Activated naive CD4-positive, alpha-beta T cell treated with anti-CD3 and anti-CD28 coated beads, Interleukin-2, amount 50 U/mL, for 72 hours (primary cell): ENCODE measurements at regions not wholly inside any gene's neighbourhood (a gene's known extent, or its start where the extent isn't known, plus 50 kb on each side); places are given as distances from the start of the nearest gene placed in this dataset.

ENCODE experiments used
- ATAC-seq, 2 donors: fragments of 150-1000 bp; cut with Tn5 transposase; 2 replicates each; pipeline ENCODE4 v1.10.0; 2021; ENCODE audit warnings: mild to moderate bottlenecking in 2 of 2, moderate library complexity in 2 of 2
- DNase-seq, 2 donors: peaks; one replicate each; pipeline ENCODE4 v3.0.0; 2021 to 2022; ENCODE audit warnings: low spot score in 2 of 2
- H3K27ac Mint-ChIP-seq, 2 donors: one replicate each; pipeline ENCODE4 v1.8.0; 2022; ENCODE audit warnings: mild to moderate bottlenecking in 2 of 2, mixed read lengths in 2 of 2
- H3K36me3 Mint-ChIP-seq, 2 donors: one replicate each; pipeline ENCODE4 v1.8.0; 2022; ENCODE audit warnings: mixed read lengths in 2 of 2
- H3K9me3 Mint-ChIP-seq, 2 donors: one replicate each; pipeline ENCODE4 v1.8.0; 2022; ENCODE audit warnings: mixed read lengths in 2 of 2

DNA sequence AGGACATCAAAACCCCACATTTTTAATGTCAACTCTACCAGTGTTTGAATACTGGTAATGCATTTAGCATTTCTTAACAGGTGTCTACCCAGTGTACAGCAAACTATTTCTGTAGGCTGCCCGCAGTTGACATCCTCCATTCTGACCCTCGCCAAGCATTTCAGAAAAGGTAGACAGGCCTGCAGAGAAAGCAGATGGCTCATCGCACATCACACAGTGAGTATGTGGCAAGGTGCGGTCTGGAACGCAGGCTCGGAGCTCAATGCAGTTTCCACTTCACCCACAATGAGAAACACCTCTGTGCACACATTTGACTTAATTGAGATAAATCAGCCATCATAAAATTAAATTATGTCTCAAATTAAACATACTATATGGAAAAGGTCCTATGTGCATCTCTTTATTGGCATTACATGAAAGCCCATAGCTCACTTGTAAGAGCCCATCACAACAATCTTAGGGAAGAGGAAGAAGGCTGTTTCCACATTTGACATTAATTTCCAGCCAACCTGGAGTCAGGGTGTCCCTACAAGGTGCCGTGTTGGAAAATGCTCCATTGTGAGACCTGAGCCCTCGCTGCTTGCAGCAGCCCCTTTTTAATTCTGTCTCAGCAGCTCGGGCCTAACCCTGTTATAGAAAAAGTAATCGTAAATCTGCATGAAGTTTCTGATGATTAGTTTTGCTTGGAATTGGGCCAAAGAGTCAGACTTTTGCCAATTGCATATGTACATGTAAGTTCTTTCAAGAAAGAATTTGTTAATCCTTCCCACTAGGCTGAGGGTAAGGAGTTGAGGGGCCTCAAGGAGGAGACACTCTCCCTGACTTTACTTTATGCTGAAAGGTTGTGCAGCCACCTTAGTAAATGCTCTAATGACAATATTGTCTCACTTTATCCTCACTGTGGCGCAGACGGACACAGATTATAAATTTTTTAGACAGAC lies 378.7 kb upstream of the DYNLRB2 start:
- no peak overlapping the region for H3K27ac Mint-ChIP-seq
- DNase-seq: no peak
- H3K9me3 Mint-ChIP-seq: no peaks in the 10 kb centered on the region
- H3K36me3 Mint-ChIP-seq: no peaks in the 10 kb centered on the region
- no peak for ATAC-seq

GRCh38 chr16:80158766-80159165 lies 382.0 kb upstream of the DYNLRB2 start:
- DNase-seq: no peak
- no peak for ATAC-seq
- Mint-ChIP-seq H3K36me3 (peaks cover 0 to 4% of the 10 kb centered on the region in 2 donors), H3K9me3 (peaks cover 0 to 2% of the 10 kb centered on the region in 2 donors), H3K27ac (no peak overlapping the region)

DNA sequence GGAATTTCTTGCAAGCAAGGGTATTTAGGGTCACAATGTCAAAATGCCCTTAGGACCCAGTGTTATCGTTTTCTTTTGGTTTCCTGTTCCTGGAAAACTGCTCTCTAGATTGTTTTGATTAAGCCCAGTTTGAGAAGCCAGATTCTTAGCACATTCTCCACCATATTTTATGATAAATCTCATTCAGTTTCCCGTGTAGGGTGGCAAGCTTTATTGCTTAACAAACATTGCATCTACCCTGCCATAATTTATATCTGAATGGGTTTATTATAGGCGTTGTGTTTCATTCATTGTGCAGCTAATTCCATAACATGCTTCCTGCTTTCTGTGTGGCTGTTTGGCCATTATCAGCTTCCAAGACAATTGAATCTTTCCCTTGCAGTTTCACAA lies 389.1 kb upstream of the DYNLRB2 start:
- Mint-ChIP-seq H3K27ac (no peak overlapping the region), H3K9me3 (peaks cover 4 to 8% of the 10 kb centered on the region in 2 donors), H3K36me3 (peaks cover 0 to 8% of the 10 kb centered on the region in 2 donors)
- no peak for ATAC-seq
- no peak for DNase-seq

GRCh38 chr16:80150978-80151721 lies 389.6 kb upstream of the DYNLRB2 start:
- peaks cover 4 to 8% of the 10 kb centered on the region in 2 donors for H3K9me3 Mint-ChIP-seq
- DNase-seq (no peak), ATAC-seq (no peak)
- no peak overlapping the region for H3K27ac Mint-ChIP-seq
- peaks cover 0 to 8% of the 10 kb centered on the region in 2 donors for H3K36me3 Mint-ChIP-seq

DNA sequence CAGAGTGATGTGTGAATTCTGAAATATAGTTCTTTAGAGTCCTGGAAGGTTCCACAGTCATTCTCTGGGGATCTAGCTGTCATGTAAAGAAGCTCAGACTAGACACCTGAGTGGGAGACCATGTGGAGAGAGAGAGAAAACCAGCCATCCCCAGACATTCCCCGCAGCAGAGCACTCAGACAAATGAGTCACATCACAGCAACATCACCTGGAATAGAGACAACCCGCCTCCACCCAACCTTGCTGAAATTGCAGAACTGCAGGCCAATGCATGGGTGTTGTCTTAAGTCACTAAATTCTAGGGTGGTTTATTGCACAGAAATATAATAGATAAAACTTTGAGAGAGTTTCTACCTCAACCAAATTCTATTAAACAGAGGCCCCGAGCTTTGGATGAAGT lies 392.0 kb upstream of the DYNLRB2 start:
- Mint-ChIP-seq H3K9me3 (peaks cover 6 to 8% of the 10 kb centered on the region in 2 donors), H3K36me3 (peaks cover 0 to 5% of the 10 kb centered on the region in 2 donors), H3K27ac (no peak overlapping the region)
- no peak for ATAC-seq
- DNase-seq: no peak

- Mint-ChIP-seq H3K36me3 (peaks cover 0 to 7% of the 10 kb centered on the region in 2 donors), H3K9me3 (peaks cover 7 to 8% of the 10 kb centered on the region in 2 donors), H3K27ac (no peak overlapping the region)
- ATAC-seq: no peak
- DNase-seq: no peak
Measured at GRCh38 chr16:80147026-80147655, 393.7 kb upstream of the DYNLRB2 start.

- H3K9me3 Mint-ChIP-seq: peaks cover 8 to 18% of the 10 kb centered on the region in 2 donors
- no peak for ATAC-seq
- peaks cover 0 to 9% of the 10 kb centered on the region in 2 donors for H3K36me3 Mint-ChIP-seq
Measured at GRCh38 chr16:80144191-80144590, 396.6 kb upstream of the DYNLRB2 start.

DNA sequence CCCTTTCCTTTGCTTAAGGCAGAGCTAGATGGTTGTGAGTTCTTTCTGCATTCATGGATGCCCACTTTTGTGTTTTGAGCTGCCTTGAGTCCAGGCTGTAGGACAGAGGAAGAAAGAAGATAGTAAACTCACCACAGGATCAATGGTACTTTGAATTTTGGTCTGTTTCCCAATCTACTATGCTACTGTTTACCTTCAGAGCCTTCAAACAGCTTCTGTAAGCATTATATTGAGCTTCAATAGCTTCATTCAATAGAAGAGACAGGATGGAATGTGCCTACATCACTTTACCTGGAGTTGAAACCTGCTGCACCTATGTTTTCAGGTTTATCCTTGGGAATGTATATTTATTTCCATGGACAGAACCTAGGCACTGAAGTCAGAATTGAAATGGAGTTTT lies 397.9 kb upstream of the DYNLRB2 start:
- peaks cover 0 to 9% of the 10 kb centered on the region in 2 donors for H3K36me3 Mint-ChIP-seq
- H3K9me3 Mint-ChIP-seq: peaks cover 8 to 18% of the 10 kb centered on the region in 2 donors
- H3K27ac Mint-ChIP-seq: no peak overlapping the region
- ATAC-seq: no peak
- no peak for DNase-seq

More at GRCh38 chr16:80144191-80144590, 396.6 kb upstream of the DYNLRB2 start:
- H3K27ac Mint-ChIP-seq: no peak overlapping the region
- no peak for DNase-seq

DNA sequence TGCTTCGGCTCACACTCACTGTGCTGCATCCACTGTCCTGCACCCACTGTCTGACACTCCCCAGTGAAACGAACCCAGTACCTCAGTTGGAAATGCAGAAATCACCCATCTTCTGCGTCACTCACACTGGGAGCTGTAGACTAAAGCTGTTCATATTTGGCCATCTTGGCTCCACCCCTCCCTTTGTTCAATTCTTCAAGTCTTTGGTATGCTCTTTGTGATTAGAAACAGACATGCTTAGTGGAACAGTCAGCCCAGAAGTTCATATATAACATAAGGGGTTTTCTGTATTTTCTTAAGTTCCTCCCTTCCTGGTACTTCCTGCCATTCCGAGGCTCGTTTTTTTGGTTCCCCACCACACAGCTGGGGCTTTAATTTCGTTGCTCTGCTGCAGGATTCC lies 398.5 kb upstream of the DYNLRB2 start:
- H3K27ac Mint-ChIP-seq: no peak overlapping the region
- DNase-seq (no peak), ATAC-seq (no peak)
- H3K36me3 Mint-ChIP-seq: peaks cover 0 to 9% of the 10 kb centered on the region in 2 donors
- peaks cover 4 to 15% of the 10 kb centered on the region in 2 donors for H3K9me3 Mint-ChIP-seq

- H3K36me3 Mint-ChIP-seq: no peaks in the 10 kb centered on the region
- no peak for DNase-seq
- H3K9me3 Mint-ChIP-seq: no peaks in the 10 kb centered on the region
- ATAC-seq: no peak
- no peak overlapping the region for H3K27ac Mint-ChIP-seq
Measured at GRCh38 chr16:80129791-80130190, 411.0 kb upstream of the DYNLRB2 start.

- DNase-seq (no peak), ATAC-seq (no peak)
- H3K27ac Mint-ChIP-seq: no peak overlapping the region
- H3K9me3 Mint-ChIP-seq: no peaks in the 10 kb centered on the region
- H3K36me3 Mint-ChIP-seq: no peaks in the 10 kb centered on the region
Measured at GRCh38 chr16:80125677-80126076, 415.1 kb upstream of the DYNLRB2 start.

- H3K9me3 Mint-ChIP-seq: no peaks in the 10 kb centered on the region
- no peak overlapping the region for H3K27ac Mint-ChIP-seq
- no peak for DNase-seq
- no peak for ATAC-seq
- no peaks in the 10 kb centered on the region for H3K36me3 Mint-ChIP-seq
Measured at GRCh38 chr16:80123189-80123588, 417.6 kb upstream of the DYNLRB2 start.

GRCh38 chr16:80122115-80122514 lies 418.7 kb upstream of the DYNLRB2 start:
- H3K9me3 Mint-ChIP-seq: no peaks in the 10 kb centered on the region
- no peak for ATAC-seq
- no peaks in the 10 kb centered on the region for H3K36me3 Mint-ChIP-seq
- no peak for DNase-seq
- no peak overlapping the region for H3K27ac Mint-ChIP-seq

DNA sequence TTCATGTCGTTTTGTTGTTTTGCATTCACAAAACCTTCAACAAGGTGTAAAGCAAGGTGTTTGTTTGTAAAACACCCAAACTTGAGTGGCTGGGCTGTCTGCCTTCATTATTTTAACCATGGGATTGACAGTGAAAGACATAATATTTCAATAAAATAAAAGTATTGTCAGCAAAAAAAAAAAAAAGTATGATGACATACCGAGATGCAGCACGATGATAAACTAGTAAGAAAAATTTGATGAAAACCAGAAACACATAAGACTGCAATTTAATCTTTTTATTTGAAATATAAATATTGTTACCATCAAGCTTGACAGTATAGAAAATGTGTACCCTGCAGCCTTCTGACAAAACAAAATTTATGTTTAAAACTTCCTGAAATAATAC lies 419.3 kb upstream of the DYNLRB2 start:
- Mint-ChIP-seq H3K27ac (no peak overlapping the region), H3K36me3 (no peaks in the 10 kb centered on the region), H3K9me3 (no peaks in the 10 kb centered on the region)
- no peak for ATAC-seq
- no peak for DNase-seq

- no peak for ATAC-seq
- H3K9me3 Mint-ChIP-seq: no peaks in the 10 kb centered on the region
Measured at GRCh38 chr16:80120899-80121521, 419.8 kb upstream of the DYNLRB2 start.

GRCh38 chr16:80117556-80118130 lies 423.1 kb upstream of the DYNLRB2 start:
- DNase-seq (no peak), ATAC-seq (no peak)
- H3K27ac Mint-ChIP-seq: no peak overlapping the region
- no peaks in the 10 kb centered on the region for H3K36me3 Mint-ChIP-seq
- H3K9me3 Mint-ChIP-seq: no peaks in the 10 kb centered on the region

More at GRCh38 chr16:80120899-80121521, 419.8 kb upstream of the DYNLRB2 start:
- no peak overlapping the region for H3K27ac Mint-ChIP-seq
- H3K36me3 Mint-ChIP-seq: no peaks in the 10 kb centered on the region
- no peak for DNase-seq
